ENCODE measurements at regions not wholly inside any gene's neighbourhood (a gene's known extent, or its start where the extent isn't known, plus 50 kb on each side); places are given as distances from the start of the nearest gene placed in this dataset.

DNA sequence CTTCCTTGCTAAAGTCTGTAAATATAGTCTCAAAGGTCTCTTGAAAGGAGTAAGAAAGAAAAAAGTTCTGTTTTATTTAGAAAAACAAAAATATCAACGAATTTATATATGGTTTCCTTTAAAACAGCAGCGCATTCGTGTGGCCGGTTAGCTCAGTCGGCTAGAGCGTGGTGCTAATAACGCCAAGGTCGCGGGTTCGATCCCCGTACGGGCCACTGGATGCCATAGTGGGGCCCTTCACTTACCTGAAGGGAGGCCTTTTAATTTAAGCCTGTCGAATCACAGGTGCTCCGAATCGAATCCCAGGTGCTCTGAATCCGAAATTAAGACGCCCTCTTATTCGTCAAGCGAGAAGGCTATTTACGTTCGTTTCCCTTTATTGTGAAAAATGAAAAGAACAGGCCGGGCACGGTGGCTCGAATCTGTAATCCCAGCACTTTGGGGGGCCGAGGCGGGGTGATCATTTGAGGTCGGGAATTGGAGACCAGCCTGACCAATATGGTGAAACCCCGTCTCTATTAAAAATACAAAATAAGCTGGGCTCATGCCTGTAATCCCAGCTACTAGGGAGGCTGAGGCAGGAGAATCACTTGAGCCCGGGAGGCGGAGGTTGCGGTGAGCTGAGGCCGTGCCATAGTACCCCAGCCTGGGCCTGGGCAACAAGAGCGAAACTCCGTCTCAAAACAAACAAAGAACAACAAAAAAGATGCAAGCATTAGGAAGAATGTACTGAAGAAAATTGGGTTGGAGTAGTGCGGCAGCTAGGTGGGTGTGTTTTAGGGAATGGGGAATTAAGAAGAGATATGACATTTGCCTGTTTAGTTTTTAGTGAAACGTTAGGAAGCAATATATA is 195.8 kb upstream of the ZNF184 start (continued):
- TF ChIP-seq, protein P1, sequence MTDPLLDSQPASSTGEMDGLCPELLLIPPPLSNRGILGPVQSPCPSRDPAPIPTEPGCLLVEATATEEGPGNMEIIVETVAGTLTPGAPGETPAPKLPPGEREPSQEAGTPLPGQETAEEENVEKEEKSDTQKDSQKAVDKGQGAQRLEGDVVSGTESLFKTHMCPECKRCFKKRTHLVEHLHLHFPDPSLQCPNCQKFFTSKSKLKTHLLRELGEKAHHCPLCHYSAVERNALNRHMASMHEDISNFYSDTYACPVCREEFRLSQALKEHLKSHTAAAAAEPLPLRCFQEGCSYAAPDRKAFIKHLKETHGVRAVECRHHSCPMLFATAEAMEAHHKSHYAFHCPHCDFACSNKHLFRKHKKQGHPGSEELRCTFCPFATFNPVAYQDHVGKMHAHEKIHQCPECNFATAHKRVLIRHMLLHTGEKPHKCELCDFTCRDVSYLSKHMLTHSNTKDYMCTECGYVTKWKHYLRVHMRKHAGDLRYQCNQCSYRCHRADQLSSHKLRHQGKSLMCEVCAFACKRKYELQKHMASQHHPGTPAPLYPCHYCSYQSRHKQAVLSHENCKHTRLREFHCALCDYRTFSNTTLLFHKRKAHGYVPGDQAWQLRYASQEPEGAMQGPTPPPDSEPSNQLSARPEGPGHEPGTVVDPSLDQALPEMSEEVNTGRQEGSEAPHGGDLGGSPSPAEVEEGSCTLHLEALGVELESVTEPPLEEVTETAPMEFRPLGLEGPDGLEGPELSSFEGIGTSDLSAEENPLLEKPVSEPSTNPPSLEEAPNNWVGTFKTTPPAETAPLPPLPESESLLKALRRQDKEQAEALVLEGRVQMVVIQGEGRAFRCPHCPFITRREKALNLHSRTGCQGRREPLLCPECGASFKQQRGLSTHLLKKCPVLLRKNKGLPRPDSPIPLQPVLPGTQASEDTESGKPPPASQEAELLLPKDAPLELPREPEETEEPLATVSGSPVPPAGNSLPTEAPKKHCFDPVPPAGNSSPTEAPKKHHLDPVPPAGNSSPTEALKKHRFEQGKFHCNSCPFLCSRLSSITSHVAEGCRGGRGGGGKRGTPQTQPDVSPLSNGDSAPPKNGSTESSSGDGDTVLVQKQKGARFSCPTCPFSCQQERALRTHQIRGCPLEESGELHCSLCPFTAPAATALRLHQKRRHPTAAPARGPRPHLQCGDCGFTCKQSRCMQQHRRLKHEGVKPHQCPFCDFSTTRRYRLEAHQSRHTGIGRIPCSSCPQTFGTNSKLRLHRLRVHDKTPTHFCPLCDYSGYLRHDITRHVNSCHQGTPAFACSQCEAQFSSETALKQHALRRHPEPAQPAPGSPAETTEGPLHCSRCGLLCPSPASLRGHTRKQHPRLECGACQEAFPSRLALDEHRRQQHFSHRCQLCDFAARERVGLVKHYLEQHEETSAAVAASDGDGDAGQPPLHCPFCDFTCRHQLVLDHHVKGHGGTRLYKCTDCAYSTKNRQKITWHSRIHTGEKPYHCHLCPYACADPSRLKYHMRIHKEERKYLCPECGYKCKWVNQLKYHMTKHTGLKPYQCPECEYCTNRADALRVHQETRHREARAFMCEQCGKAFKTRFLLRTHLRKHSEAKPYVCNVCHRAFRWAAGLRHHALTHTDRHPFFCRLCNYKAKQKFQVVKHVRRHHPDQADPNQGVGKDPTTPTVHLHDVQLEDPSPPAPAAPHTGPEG (CRISPR knock-in tag; IDR thresholded peaks at IDR 0.05), result no peak
- TF ChIP-seq ZNF768 (CRISPR knock-in tag; IDR thresholded peaks at IDR 0.05) (no peak), MBNL3 (CRISPR knock-in tag; conservative IDR thresholded peaks at IDR 0.05) (no peak), KAT7 (CRISPR knock-in tag; IDR thresholded peaks at IDR 0.05; ENCODE audit: borderline replicate concordance) (no peak), TAF1 (CRISPR knock-in tag; IDR thresholded peaks at IDR 0.05) (no peak), ZNF124 (CRISPR knock-in tag; IDR thresholded peaks at IDR 0.05) (no peak), SMARCC2 (IDR thresholded peaks at IDR 0.05) (no peak), ESRRA (CRISPR knock-in tag; IDR thresholded peaks at IDR 0.05; ENCODE audit: low read depth) (no peak), MTA3 (CRISPR knock-in tag; IDR thresholded peaks at IDR 0.05) (no peak), AGO2 (optimal IDR thresholded peaks at IDR 0.05; ENCODE audit: low read depth, low read length) (no peak), ZNF564 (CRISPR knock-in tag; IDR thresholded peaks at IDR 0.05) (no peak), JUNB (CRISPR knock-in tag; IDR thresholded peaks at IDR 0.05; ENCODE audit: borderline replicate concordance) (no peak), ZNF569 (CRISPR knock-in tag; IDR thresholded peaks at IDR 0.05; ENCODE audit: borderline replicate concordance) (no peak), ZNF460 (CRISPR knock-in tag; IDR thresholded peaks at IDR 0.05; ENCODE audit: borderline replicate concordance) (no peak), ZBTB42 (CRISPR knock-in tag; IDR thresholded peaks at IDR 0.05) (no peak), KMT2B (CRISPR knock-in tag; IDR thresholded peaks at IDR 0.05) (no peak), ARNTL (CRISPR knock-in tag; IDR thresholded peaks at IDR 0.05) (no peak), KDM1A (CRISPR knock-in tag; IDR thresholded peaks at IDR 0.05) (peak; percentile 60; the same call in 1 of the 2 replicates), MEF2D (CRISPR knock-in tag; IDR thresholded peaks at IDR 0.05) (no peak)
- TF ChIP-seq, protein P2, sequence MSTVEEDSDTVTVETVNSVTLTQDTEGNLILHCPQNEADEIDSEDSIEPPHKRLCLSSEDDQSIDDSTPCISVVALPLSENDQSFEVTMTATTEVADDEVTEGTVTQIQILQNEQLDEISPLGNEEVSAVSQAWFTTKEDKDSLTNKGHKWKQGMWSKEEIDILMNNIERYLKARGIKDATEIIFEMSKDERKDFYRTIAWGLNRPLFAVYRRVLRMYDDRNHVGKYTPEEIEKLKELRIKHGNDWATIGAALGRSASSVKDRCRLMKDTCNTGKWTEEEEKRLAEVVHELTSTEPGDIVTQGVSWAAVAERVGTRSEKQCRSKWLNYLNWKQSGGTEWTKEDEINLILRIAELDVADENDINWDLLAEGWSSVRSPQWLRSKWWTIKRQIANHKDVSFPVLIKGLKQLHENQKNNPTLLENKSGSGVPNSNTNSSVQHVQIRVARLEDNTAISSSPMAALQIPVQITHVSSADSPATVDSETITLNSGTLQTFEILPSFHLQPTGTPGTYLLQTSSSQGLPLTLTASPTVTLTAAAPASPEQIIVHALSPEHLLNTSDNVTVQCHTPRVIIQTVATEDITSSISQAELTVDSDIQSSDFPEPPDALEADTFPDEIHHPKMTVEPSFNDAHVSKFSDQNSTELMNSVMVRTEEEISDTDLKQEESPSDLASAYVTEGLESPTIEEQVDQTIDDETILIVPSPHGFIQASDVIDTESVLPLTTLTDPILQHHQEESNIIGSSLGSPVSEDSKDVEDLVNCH (CRISPR knock-in tag; IDR thresholded peaks at IDR 0.05), result no peak
- TF ChIP-seq, protein P3, sequence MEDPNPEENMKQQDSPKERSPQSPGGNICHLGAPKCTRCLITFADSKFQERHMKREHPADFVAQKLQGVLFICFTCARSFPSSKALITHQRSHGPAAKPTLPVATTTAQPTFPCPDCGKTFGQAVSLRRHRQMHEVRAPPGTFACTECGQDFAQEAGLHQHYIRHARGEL (CRISPR knock-in tag; IDR thresholded peaks at IDR 0.05), result no peak

All from HepG2 (cell line).